ENCODE measurements at regions not wholly inside any gene's neighbourhood (a gene's known extent, or its start where the extent isn't known, plus 50 kb on each side); places are given as distances from the start of the nearest gene placed in this dataset.

DNA sequence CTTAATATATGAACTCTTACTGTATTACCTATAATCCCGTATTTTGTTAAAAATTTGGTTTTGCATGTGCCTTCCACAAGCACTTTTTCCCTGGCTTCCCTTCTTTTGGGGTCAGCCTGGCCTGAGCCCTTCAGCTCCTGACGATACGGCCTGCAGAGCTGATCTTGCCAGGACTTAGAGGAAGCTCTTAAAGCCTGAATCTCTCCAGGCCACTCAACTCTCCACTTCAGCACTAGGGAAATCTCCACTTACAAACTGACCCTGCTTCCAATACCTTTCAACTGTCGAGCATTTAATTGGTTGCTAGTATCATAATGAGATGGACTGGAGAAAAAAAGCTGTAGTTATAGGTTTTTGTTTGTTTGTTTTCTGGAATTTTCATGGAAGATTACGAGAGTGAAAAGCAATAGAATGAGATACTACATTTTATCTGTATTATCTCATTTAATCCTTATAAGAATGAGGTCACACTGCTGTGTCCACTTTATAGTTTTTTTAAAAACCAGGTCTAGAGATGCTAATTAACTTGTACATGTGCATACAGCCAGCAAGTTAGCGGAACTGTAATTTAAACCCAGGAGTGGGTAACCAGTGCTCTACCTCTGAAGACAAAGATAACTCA lies 54.8 kb downstream of the ZBTB38 start:
- no peak for TF ChIP-seq CTCF (IDR thresholded peaks at IDR 0.05 in 4 of 5, conservative IDR thresholded peaks at IDR 0.05 in 1 of 5)
- TF ChIP-seq POLR2A (IDR thresholded peaks at IDR 0.05), result no peak

Measured in gastrocnemius medialis (tissue), 4 donors.